ENCODE measurements at regions not wholly inside any gene's neighbourhood (a gene's known extent, or its start where the extent isn't known, plus 50 kb on each side); places are given as distances from the start of the nearest gene placed in this dataset.
A peak's percentile ranks its signal among the peaks of the same experiment; 100 is the strongest.
"Not testable (repeated sequence)": the region's sequence is repeated elsewhere in the genome, so short reads cannot be mapped to it uniquely, and the experiment has no call there.

GRCh38 chr12:80045594-80045993 lies 53.7 kb upstream of the OTOGL start:
- DNase-seq, result no peak

DNA sequence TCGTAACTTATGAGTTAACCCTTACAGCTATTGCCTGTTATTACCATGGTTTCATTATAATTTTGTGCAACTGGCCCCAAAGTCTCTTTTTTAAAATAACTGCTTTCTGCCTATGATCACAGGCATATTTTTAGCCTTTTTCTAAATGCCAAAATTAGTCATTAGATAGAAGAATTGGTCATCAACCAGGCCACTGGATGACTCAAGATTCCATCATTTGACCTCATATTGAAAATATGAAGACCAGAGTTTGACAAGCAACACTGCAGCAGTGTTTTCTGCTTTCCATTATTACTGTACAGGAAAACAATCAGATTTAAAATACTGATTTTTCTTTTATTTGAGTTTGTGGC lies 54.7 kb upstream of the OTOGL start:
- DNase-seq, result no peak

DNA sequence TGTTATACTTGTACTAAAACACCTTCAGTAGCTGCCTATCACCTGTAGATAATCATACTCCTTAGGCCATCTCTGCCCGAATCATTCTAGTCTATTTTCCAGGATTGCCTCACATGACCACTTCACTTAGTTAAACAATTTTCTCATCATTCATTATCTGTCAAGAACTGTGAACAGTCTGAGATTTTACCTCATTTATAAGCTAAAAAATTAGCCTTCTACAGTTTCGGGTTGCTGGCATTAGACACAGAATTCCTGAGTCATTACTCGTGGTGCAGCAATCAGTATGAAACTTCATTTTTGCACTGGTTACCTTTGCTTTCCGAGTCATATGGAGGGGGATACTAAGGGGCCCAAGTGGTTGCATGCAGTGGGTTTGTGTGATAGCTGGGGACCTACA lies 57.6 kb upstream of the OTOGL start:
- no peak for DNase-seq

- DNase-seq, result no peak
Measured at GRCh38 chr12:80041071-80041470, 58.3 kb upstream of the OTOGL start.

DNA sequence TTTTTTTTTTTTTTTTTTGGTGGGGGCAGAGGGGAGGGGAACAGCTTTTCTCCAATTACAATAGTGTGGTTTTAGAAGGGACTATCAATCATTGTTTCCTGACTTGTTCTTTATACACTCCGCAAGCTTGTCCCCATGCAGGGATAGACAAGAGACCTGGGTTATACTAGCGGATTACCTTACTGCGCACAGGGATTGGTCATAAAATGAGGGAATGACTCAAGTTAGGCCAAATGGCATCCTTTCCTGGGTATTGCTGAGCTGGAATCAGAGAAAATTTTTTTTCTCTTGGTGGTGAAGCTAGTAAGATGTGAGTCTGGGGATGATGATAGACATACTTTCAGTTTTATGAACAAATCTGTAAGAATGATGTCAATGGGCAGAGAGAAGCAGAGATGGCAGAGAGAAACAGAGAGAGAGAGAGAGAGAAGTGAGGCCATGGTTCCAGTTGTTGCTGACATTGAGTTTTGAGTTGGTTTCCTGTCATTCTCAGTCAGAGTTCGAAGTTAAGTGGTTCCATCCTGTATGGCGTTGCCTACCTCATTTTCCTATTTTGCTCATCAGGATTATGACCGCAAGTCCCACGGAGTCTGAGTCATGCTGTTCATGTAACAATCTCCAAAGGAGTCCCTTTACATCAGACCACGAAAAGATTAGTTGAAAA lies 59.1 kb upstream of the OTOGL start:
- DNase-seq, result no peak

- no peak for DNase-seq
Measured at GRCh38 chr12:80038062-80038560, 61.2 kb upstream of the OTOGL start.

DNA sequence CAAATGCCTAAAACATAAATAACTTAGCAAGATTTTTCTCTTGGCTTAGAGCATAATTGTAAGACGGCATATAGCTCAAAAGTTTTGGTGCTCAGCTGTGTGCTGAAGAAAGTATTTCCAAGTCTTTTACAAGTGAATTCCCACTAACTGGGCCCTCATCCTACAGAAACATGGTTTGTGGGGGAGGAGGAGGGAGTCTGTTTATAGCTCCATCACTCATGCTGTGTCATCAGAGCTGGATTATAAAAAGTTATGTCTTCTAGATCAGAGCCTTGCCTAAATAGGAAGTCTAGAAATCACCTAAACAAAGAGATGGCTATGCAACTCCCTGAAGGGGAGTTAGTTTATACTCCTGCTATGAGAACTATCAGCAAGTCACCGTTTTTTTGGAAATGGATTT lies 65.9 kb upstream of the OTOGL start:
- DNase-seq, result no peak

DNA sequence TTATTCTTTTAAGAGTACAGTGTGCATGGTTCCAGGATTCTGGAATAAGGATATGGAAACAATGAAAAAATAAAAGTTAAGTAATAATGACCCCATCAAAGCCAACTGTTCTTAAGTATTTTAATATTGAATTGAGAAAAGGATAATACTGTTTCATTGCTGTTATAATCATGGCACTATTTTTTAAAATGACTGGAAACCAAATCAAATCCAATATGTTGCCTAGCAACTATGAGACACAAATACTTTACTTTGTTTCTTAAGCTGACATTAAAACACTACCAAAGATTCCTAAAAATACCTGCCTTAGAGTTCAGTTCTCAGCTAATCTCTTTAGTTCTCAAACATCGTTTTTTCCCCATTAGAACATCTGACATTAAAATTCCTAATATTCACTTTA lies 66.4 kb upstream of the OTOGL start:
- DNase-seq, result no peak

DNA sequence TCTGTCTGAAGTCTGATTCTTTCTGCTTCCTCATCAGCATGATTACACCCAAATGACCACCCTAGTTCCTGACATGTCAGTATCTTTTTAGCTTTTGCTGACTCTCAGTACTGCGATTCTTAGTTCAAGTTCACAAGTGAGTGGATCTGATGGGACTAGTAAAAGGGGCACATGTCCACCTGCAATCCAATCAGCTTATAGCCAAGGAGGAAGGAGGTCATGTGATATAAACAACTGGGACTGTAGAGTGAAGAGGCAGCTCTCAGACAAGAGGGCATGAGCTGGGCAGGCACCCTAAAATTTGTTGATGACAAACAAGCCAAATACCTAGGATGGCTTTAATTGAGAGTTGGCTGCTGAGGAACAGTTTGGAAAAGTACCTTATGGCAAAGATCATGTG lies 68.1 kb upstream of the OTOGL start:
- DNase-seq, result no peak

GRCh38 chr12:80025638-80026037 lies 73.7 kb upstream of the OTOGL start:
- DNase-seq, result no peak

- DNase-seq, result no peak
Measured at GRCh38 chr12:80019691-80020090, 79.6 kb upstream of the OTOGL start.

GRCh38 chr12:80018119-80018518 lies 81.2 kb upstream of the OTOGL start:
- DNase-seq, result no peak

- no peak for DNase-seq
Measured at GRCh38 chr12:80017261-80017870, 82.0 kb upstream of the OTOGL start.

GRCh38 chr12:80016684-80017083 lies 81.8 kb upstream of the PPP1R12A start:
- no peak for DNase-seq

DNA sequence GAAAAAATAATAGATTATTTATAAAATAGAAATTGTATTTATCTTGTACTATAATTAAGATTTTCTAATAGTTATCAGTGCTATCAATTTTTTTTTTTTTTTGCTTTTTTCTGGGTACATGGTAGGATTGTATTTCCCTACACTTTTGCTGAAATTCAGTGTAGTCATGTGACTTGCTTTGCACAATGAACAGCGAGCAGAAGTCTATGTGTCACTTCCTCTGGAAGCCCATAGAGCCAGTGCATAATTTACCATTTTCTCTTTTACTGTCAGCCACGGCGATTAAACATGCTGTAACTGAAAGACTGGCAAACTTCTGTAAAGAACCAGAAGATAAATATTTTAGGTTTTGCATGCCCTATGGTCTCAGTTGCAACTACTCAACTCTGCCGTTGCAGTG lies 80.8 kb upstream of the PPP1R12A start:
- DNase-seq, result no peak

- not testable (repeated sequence) for DNase-seq
Measured at GRCh38 chr12:80003744-80004143, 68.8 kb upstream of the PPP1R12A start.

- DNase-seq, result no peak
Measured at GRCh38 chr12:80001562-80001961, 66.7 kb upstream of the PPP1R12A start.

DNA sequence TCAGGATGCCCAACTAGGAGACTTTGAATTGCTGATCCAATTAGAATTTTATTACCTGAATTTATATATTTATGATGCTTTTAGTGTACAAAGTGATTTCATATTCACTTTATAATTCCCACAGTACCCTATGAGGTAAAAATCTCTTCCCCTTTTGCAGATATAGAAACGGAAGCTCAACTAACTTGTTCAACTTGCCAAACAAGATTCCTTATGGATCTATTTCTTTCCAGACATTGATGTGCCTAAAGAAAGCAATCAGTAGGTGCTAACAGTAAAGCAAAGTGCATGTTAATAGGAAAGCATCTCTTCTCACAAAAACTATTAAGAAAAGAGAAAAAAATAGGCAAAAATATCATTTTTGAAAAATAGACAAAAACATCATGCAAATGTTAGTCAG lies 65.9 kb upstream of the PPP1R12A start:
- DNase-seq, result no peak

- no peak for DNase-seq
Measured at GRCh38 chr12:79998554-79998953, 63.7 kb upstream of the PPP1R12A start.

DNA sequence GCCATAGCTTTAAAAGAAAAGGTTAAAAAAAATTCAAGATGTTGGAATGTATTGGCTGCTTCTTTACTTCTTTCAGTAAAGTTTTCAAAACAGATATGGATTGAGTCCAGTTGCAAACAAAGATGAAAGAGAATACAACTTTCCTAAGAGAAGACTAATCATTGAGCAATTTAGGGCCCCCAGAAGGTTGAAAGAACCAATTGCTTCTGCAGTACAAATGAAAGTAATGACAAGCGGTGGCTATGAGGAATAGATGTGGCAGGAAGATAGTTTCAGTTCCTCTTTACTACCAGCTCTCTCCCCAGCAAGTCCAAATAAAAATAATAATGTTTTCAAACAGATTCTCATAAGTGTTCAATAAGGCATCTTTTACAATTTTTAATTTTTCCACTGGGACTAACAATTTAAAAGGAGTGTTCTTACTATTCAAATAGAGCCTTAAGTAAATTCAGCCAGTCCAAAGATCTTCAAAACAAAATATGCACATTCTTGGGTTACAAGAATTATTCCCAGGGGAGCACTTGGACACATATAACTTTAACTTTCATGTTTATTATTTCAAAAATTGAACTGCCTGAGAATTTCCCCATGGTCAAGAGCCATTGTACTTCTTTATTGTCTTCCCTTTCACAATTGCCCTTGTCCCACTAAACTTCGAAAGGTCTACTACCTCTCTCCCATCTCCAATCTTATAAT lies 62.3 kb upstream of the PPP1R12A start:
- peak; percentile 52 for DNase-seq

DNA sequence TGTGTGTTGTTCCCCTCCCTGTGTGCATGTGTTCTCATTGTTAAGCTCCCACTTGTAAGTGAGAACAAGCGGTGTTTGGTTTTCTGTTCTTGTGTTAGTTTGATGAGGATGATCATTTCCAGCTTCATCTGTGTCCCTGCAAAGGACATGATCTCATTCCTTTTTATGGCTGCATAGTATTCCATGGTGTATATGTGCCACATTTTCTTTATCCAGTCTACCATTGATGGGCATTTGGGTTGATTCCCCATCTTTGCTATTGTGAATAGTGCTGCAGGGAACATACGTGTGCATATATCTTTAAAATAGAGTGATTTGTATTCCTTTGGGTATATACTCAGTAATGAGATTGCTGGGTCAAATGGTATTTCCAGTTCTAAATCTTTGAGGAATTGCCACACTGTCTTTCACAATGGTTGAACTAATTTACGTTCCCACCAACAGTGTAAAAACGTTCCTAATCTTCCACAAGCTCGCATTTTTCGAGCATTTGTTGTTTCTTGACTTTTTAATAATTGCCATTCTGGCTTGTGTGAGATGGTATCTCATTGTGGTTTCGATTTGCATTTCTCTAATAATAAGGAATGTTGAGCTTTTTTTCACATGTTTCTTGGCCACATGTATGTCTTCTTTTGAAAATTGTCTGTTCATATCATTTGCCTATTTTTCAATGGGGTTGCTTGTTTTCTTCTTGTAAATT lies 60.6 kb upstream of the PPP1R12A start:
- DNase-seq, result not testable (repeated sequence)

- DNase-seq, result no peak
Measured at GRCh38 chr12:79993106-79993862, 58.4 kb upstream of the PPP1R12A start.

Measured in skin of body (tissue), 1 donor.